GM12878 (cell line): ENCODE measurements at regions not wholly inside any gene's neighbourhood (a gene's known extent, or its start where the extent isn't known, plus 50 kb on each side); places are given as distances from the start of the nearest gene placed in this dataset.

ENCODE experiments used
- CTCF ChIP-seq, 3 experiments: IDR thresholded peaks in 2 of 3; conservative IDR thresholded peaks in 1 of 3; 2 replicates each; pipeline ENCODE4 v1.5.1; 2011; ENCODE audit warnings: low read depth in 3 of 3, low read length in 3 of 3, mild to moderate bottlenecking in 3 of 3, control low read depth in 2 of 3, moderate library complexity in 2 of 3, inconsistent platforms in 1 of 3, mixed read lengths in 1 of 3; ENCODE audit not compliant: control insufficient read depth in 2 of 3, insufficient read depth in 1 of 3; ENCODE audit errors: extremely low read depth in 1 of 3
- NFXL1 ChIP-seq: fragments of 450-650 bp; IDR thresholded peaks from 2 replicates; pipeline ENCODE4 v1.6.1; 2017; ENCODE audit warnings: antibody characterized with exemption, mild to moderate bottlenecking, borderline replicate concordance
- NKRF ChIP-seq: fragments of 450-650 bp; conservative IDR thresholded peaks from 2 replicates; pipeline ENCODE4 v1.6.1; 2017; ENCODE audit warnings: mild to moderate bottlenecking, moderate library complexity
- SRF ChIP-seq, 2 experiments: IDR thresholded peaks; 2 replicates each; pipeline ENCODE4 v1.6.1; 2011; ENCODE audit warnings: low read depth in 2 of 2, low read length in 2 of 2, mild to moderate bottlenecking in 1 of 2, moderate library complexity in 1 of 2
- TCF3 ChIP-seq: IDR thresholded peaks from 2 replicates; pipeline ENCODE4 v1.6.1; 2012; ENCODE audit warnings: low read depth, mild to moderate bottlenecking, low read length, borderline replicate concordance; ENCODE audit not compliant: insufficient read depth
- ZBTB40 ChIP-seq: fragments of 450-650 bp; IDR thresholded peaks from 2 replicates; pipeline ENCODE4 v1.6.1; 2016; ENCODE audit warnings: mild to moderate bottlenecking, moderate library complexity, borderline replicate concordance

GRCh38 chr10:14425034-14425433 lies 94.3 kb upstream of the FRMD4A start (continued):
- TF ChIP-seq ZBTB40: no peak
- TF ChIP-seq NFXL1: no peak
- TF ChIP-seq CTCF (IDR thresholded peaks at IDR 0.05 in 2 of 3, conservative IDR thresholded peaks at IDR 0.05 in 1 of 3; ENCODE audit: control insufficient read depth in 2 of 3, extremely low read depth in 1 of 3, insufficient read depth in 1 of 3, low read depth in 3 of 3, low read length in 3 of 3): no peak
- no peak for TF ChIP-seq NKRF
- no peak for TF ChIP-seq TCF3
- no peak for TF ChIP-seq SRF (IDR thresholded peaks at IDR 0.05; ENCODE audit: low read depth in 2 of 2, low read length in 2 of 2)
- TF ChIP-seq, all 136 proteins: peak for 0
